GM18511 (cell line): ENCODE measurements at regions not wholly inside any gene's neighbourhood (a gene's known extent, or its start where the extent isn't known, plus 50 kb on each side); places are given as distances from the start of the nearest gene placed in this dataset.

Experiments used
- ATAC-seq: cut with Tn5 transposase; IDR thresholded peaks from one replicate; pipeline ENCODE4 v1.9.1; 2021; ENCODE audit warnings: mild to moderate bottlenecking, moderate library complexity; ENCODE audit not compliant: unreplicated experiment

DNA sequence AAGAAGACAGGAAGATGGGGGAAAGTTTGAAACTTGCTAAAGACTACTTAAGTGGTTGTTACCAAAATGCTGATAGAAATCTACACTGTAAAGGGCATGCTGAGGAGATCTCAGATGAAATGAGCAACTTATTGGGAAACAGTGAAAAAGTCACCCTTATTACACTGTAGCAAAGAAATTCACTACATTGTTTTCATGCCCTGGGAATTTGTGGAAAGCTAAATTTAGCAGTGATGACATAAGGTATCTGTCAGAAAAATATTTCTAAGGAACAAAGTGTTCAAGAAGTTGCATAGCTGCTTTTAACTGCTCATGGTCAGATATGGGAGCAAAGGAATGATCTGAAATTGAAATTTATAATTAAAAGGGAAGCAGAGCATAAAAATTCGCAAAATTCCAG lies 702.4 kb upstream of the LRRC4C start:
- no peak for ATAC-seq

GRCh38 chr11:42169191-42169590 lies 709.7 kb upstream of the LRRC4C start:
- ATAC-seq, result no peak

DNA sequence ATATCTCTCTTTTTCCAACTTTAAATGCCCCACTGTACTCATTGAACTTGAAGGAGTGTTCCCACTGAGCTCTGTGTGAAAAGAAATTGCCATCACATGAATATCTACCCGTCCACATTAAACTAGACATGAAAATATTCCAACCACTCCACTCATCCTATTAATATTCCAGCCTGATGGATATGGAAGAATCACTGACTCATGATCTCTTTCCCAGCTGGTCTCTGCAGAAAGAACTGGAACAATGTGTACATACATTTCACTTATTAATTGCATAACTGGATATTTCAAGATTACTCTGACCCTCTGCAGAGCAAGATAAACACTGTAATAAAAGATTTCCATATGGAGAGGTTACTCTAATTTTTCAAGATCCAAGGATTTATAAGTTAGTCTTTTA lies 711.1 kb upstream of the LRRC4C start:
- ATAC-seq, result no peak

DNA sequence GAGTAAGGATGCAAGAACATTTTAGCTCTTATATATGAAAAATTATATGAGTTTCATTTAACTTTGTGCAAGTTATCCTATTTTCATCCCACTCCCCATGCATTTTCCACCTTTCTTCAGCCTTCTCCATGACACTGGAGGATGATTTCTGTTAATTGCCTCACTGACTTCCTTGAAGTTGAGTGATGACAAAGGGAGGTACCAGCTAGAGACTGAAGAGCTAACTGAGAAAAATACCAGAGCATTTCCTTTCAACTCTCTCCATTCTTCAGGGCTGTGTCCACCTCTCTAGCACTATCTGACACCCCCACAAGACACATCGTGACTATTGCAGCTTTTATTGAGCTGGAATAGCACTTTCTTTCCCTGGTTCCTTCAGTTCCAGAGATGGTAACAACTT lies 711.6 kb upstream of the LRRC4C start:
- ATAC-seq, result no peak

DNA sequence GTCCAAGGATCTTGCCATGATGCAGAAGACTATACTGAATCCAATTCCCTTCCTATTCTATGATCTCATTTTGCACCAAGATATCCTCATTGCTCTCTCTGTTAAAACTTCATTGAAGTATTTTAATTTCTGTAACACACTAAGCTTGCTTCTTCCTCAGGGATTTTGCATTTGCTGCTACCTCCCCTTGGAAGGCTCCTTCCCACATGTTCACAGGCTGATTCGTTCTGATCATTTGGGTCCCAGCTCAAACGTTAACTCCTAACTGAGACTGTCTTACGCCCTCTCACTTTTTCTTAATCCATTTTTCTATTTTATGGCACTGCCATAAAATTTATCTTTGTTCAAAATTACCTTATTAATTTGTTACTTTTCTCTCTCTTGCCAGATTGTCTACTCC lies 713.0 kb upstream of the LRRC4C start:
- no peak for ATAC-seq

DNA sequence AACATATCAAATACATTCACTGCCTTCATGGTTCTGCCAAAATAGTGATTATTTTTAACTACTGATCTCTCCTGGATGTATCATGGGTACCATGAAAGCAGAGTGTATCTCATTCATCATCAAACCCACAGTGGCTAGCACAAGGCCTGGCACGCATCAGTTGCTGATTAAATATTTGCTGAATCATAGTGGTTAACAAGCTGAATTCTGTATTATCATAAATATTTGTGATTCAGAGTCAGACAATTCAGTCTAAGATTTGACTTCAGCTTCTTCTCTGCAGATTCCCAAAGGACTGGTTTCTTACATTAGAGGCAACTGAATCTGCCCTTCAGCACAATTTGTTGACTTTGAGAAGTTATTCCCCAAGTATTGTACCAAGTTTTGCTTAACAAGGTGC lies 715.8 kb upstream of the LRRC4C start:
- ATAC-seq, result no peak

GRCh38 chr11:42179216-42179615 lies 719.8 kb upstream of the LRRC4C start:
- ATAC-seq, result no peak

DNA sequence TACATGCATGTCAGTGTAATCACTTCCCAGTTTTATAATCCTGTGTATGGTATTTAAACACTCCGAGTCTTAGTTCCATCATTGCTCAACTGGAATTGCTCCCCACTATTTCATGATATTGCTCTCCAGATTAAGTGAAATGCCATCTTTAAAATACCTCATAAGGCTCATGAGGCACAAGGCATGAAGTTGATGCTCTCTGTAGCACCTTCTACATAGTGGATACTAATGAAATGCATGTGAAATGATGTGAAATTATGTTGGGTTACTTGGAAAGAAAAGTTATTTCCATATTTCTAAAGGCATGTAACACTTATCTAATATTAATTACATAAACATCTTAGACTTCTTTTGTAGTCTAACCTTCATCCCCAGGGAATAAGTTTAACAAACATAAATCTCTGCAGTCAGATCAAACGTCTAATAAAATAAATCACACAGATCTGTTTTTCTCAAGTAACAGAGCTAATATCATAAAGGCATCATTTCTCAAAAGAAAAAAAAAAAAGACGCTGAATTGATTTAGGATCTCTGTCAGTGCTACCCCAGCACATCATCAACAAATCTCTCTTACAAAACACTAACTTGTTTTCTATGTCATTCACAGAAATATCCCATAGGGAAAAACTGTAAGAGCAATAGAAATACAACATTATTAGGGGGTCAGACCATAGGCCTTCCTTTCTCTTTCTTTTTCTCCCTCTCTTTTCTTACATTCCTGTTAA lies 736.0 kb upstream of the LRRC4C start:
- ATAC-seq, result no peak

GRCh38 chr11:42200311-42200710 lies 740.9 kb upstream of the LRRC4C start:
- no peak for ATAC-seq

GRCh38 chr11:42201603-42202148 lies 742.2 kb upstream of the LRRC4C start:
- no peak for ATAC-seq

- no peak for ATAC-seq
These were observed 746.1 kb upstream of the LRRC4C start for GRCh38 chr11:42205518-42205917.

DNA sequence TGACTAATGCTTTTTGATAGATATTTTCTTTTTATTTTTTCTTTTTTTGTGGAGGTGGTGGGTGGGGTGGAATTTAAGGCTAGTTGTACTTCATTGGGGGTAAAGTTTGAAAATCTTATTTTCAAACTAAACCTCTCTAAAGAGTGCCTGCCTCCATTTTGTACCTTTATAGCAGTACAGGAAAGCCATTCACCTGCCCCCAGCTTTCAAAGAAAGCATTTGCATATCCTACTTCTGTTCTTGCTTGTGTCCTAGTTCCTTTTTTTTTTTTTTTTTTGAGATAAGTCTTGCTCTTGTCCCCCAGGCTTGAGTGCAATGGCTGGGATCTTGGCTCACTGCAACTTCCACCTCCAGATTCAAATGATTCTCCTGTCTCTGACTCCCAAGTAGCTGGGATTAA lies 766.2 kb upstream of the LRRC4C start:
- no peak for ATAC-seq

DNA sequence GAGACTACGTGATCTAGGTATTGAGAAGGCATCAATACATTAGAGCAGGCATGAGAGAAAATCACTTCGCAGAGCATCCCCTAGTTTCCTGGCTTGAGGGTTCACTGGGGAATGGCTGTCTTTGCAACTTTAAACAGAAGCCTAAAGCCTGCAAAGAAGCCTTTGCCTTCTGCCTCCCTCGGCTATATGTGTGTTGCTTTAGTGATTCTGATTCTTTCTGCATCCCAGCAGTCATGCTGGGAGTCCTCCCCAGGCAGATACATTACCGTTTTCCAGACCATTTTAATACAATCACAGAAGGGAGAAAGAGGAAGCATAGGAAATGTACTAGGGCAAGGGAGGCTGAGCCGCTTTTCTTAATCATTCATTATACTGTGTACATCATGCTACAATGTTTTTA lies 773.2 kb upstream of the LRRC4C start:
- ATAC-seq, result no peak

DNA sequence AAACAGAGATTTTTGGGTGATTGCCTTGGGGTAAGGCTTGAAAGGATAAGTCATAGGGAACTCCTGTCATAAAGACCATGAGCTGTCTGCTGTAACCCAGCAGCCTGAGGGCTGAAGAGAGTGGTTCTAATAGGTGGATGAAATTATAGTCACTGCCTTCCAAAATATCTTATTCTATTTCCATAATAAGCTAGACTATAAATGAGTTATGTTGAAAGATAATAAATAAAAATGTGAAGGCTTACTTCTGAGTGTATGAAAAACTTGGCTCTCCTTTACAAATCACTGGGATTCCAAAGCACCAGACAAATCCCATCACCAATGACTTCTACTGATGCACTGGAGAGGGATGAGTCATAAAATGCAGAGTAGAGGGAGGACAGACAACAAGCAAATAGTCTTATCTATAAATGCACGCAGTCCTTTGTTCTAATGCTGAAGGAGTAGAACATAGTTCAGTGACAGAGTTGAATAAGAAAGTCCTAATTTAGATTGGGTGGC lies 775.0 kb upstream of the LRRC4C start:
- ATAC-seq, result no peak

DNA sequence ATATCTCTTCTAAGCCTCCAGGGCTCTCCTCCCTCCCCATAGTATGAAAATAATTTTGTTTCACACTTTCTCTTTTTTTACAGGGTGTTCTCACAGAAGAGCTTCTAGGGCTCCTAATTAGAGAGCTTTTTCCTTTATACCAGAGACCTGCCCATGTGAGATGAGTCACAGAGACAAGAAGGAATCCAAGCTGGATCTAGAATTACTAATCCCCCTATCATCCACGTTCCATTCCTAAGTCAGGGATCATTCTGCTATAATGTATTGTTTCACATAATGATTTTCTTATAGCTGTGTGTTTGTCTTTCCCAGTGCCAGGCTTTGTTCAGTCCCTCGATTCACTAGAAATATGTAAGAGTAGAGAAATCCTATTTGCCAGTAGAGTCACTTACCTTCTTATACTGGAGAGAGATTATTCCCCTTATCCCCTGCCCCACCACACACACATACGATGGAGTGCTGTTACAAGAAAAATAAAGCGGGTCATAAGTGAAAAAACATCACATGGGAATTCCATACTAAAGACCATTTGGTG lies 778.3 kb upstream of the LRRC4C start:
- ATAC-seq, result no peak

GRCh38 chr11:42239188-42239587 lies 779.7 kb upstream of the LRRC4C start:
- no peak for ATAC-seq

GRCh38 chr11:42243385-42243784 lies 783.9 kb upstream of the LRRC4C start:
- ATAC-seq, result no peak

GRCh38 chr11:42244376-42244775 lies 784.9 kb upstream of the LRRC4C start:
- no peak for ATAC-seq

DNA sequence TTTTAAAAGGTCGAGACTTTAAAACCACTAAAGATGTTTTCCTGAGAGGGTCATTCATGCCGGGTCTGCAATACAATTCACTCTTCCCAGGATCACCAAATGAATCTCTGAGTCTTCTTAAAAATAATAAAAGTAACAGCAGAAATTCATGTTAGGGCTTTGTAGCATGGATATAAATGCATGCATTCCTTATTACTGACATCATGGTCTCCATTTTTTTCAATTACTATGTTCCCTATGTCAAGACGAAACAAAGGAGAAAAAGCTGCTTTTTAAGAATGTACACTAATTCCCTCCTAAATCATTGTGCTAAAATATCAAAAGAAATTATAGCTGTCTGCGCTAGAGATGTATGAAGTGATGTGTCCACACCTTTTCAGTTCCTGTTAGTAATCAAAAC lies 789.9 kb upstream of the LRRC4C start:
- no peak for ATAC-seq

DNA sequence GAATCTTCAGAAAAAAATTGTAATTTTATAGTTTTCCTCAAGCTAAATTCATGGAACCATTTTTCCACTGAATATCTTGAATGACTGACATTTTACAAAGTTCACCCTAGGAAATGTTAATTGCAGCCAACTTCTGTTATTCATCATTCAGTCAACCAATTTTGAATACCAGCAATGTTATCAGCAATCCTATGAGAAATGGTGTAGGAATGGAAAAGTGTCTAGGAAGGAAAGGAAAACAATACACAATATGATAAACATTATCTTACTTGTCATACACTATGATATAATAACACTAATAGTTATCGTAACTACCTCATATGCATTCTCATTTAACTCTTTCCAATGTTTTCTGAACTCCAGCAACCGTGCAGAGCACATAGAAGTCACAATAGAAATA lies 790.5 kb upstream of the LRRC4C start:
- ATAC-seq, result no peak

- no peak for ATAC-seq
These were observed 792.5 kb upstream of the LRRC4C start for GRCh38 chr11:42251984-42252383.

- ATAC-seq, result no peak
These were observed 793.7 kb upstream of the LRRC4C start for GRCh38 chr11:42253156-42253555.

- no peak for ATAC-seq
These were observed 796.5 kb upstream of the LRRC4C start for GRCh38 chr11:42255906-42256305.
